Natural killer cell (primary cell): ENCODE measurements at regions not wholly inside any gene's neighbourhood (a gene's known extent, or its start where the extent isn't known, plus 50 kb on each side); places are given as distances from the start of the nearest gene placed in this dataset.

Source experiments
- ATAC-seq, 3 donors: fragments of 150-1000 bp in 2 of 3; fragments of 200-7000 bp in 1 of 3; cut with Tn5 transposase; 1 replicate in 1 of 3; 2 replicates in 2 of 3; pipeline ENCODE4 v1.10.0; 2021; ENCODE audit warnings: mild to moderate bottlenecking in 2 of 3, moderate library complexity in 2 of 3
- DNase-seq, 2 donors: peaks; one replicate each; pipeline versions ENCODE4 v3.0.0 to v3.0.0-alpha.2; 2013 to 2021; ENCODE audit warnings: mixed read lengths in 1 of 2
- H3K27ac ChIP-seq: one replicate; pipeline ENCODE4 v1.5.1; 2013; ENCODE audit warnings: mild to moderate bottlenecking, low read length
- H3K27me3 ChIP-seq: one replicate; pipeline ENCODE4 v1.6.1; 2013; ENCODE audit warnings: low read length; ENCODE audit not compliant: control insufficient read depth, insufficient read depth
- H3K36me3 ChIP-seq: one replicate; pipeline ENCODE4 v1.6.1; 2013; ENCODE audit warnings: low read length; ENCODE audit not compliant: control insufficient read depth, insufficient read depth
- H3K4me1 ChIP-seq: one replicate; pipeline ENCODE4 v1.6.1; 2013; ENCODE audit warnings: low read length; ENCODE audit not compliant: control insufficient read depth, insufficient read depth
- H3K4me3 ChIP-seq: one replicate; pipeline ENCODE4 v1.5.1; 2013; ENCODE audit warnings: low read length
- H3K9me3 ChIP-seq: one replicate; pipeline ENCODE4 v1.6.1; 2013; ENCODE audit warnings: low read length; ENCODE audit not compliant: control insufficient read depth, insufficient read depth
- H3K27ac Mint-ChIP-seq, 2 donors: one replicate each; pipeline ENCODE4 v1.8.0; 2022; ENCODE audit warnings: mild to moderate bottlenecking in 2 of 2, mixed read lengths in 2 of 2, moderate library complexity in 1 of 2
- H3K27me3 Mint-ChIP-seq, 2 donors: one replicate each; pipeline ENCODE4 v1.8.0; 2022; ENCODE audit warnings: low read depth in 2 of 2, mixed read lengths in 2 of 2
- H3K36me3 Mint-ChIP-seq: one replicate; pipeline ENCODE4 v1.8.0; 2022; ENCODE audit warnings: mixed read lengths
- H3K4me1 Mint-ChIP-seq, 2 donors: one replicate each; pipeline ENCODE4 v1.8.0; 2022; ENCODE audit warnings: mixed read lengths in 2 of 2
- H3K4me3 Mint-ChIP-seq: one replicate; pipeline ENCODE4 v1.8.0; 2022; ENCODE audit warnings: mild to moderate bottlenecking, moderate library complexity, mixed read lengths
- H3K9me3 Mint-ChIP-seq, 2 donors: one replicate each; pipeline ENCODE4 v1.8.0; 2022; ENCODE audit warnings: mixed read lengths in 2 of 2
- CTCF ChIP-seq: fragments of 200-600 bp; IDR thresholded peaks from one replicate; pipeline ENCODE4 v1.8.0; 2022; ENCODE audit warnings: antibody characterized with exemption
- WGBS: methylation state at CpG from one replicate; pipeline ENCODE4 v1.1.7; 2013; ENCODE audit warnings: missing lambda C conversion rate; ENCODE audit not compliant: insufficient coverage; 5-methylcytosine and 5-hydroxymethylcytosine counted together
- intact Hi-C: fragments of 100-400 bp; cut with micrococcal nuclease; formaldehyde crosslinking; loops from one replicate; pipeline ENCODE4 v1.14.2; 2022

GRCh38 chr11:134742956-134743819, 331.1 kb upstream of the B3GAT1 start:
- Mint-ChIP-seq H3K4me3 (no peak overlapping the region), H3K27me3 (peaks cover 10 to 16% of the 10 kb centered on the region in 2 donors), H3K4me1 (peaks cover 5 to 6% of the 10 kb centered on the region in 2 donors), H3K9me3 (no peaks in the 10 kb centered on the region), H3K36me3 (no peaks in the 10 kb centered on the region), H3K27ac (no peak overlapping the region)
- no peak for ATAC-seq
- Histone ChIP-seq H3K36me3 (no peaks in the 10 kb centered on the region), H3K9me3 (no peaks in the 10 kb centered on the region), H3K27ac (no peak overlapping the region), H3K4me1 (no peaks in the 10 kb centered on the region), H3K27me3 (no peaks in the 10 kb centered on the region), H3K4me3 (no peak overlapping the region)
- intact Hi-C loops, result no loop called here
- TF ChIP-seq CTCF, result no peak
- DNase-seq, result no peak
- WGBS, result 62% methylated on average over 12 of the region's 12 CpGs

- Histone ChIP-seq H3K27ac (no peak overlapping the region), H3K4me1 (no peaks in the 10 kb centered on the region), H3K9me3 (no peaks in the 10 kb centered on the region), H3K4me3 (no peak overlapping the region), H3K36me3 (no peaks in the 10 kb centered on the region), H3K27me3 (no peaks in the 10 kb centered on the region)
- no peak overlapping the region for H3K4me3 Mint-ChIP-seq
- intact Hi-C loops, result no loop called here
- peaks cover 10 to 15% of the 10 kb centered on the region in 2 donors for H3K27me3 Mint-ChIP-seq
- H3K36me3 Mint-ChIP-seq, result no peaks in the 10 kb centered on the region
- no peaks in the 10 kb centered on the region for H3K9me3 Mint-ChIP-seq
- TF ChIP-seq CTCF, result no peak
- ATAC-seq (peak; percentile 50 to 90 (median 54)), DNase-seq (peak in 1 of 2 donors; percentile 37)
- WGBS, result 66% methylated on average over 6 of the region's 6 CpGs
- H3K27ac Mint-ChIP-seq, result no peak overlapping the region
- H3K4me1 Mint-ChIP-seq, result peaks cover 5 to 6% of the 10 kb centered on the region in 2 donors
Measured at GRCh38 chr11:134742224-134742612, 330.2 kb upstream of the B3GAT1 start.

GRCh38 chr11:134741453-134742223, 329.6 kb upstream of the B3GAT1 start:
- ATAC-seq, result no peak
- intact Hi-C loops, result no loop called here
- DNase-seq, result no peak
- Histone ChIP-seq H3K27me3 (no peaks in the 10 kb centered on the region), H3K9me3 (no peaks in the 10 kb centered on the region), H3K4me1 (no peaks in the 10 kb centered on the region), H3K4me3 (no peak overlapping the region), H3K27ac (no peak overlapping the region), H3K36me3 (no peaks in the 10 kb centered on the region)
- Mint-ChIP-seq H3K27ac (no peak overlapping the region), H3K4me1 (peaks cover 5 to 6% of the 10 kb centered on the region in 2 donors), H3K9me3 (no peaks in the 10 kb centered on the region), H3K36me3 (no peaks in the 10 kb centered on the region), H3K4me3 (no peak overlapping the region), H3K27me3 (peaks cover 10 to 15% of the 10 kb centered on the region in 2 donors)
- TF ChIP-seq CTCF, result no peak
- 65% methylated on average over 7 of the region's 10 CpGs for WGBS
